Caco-2 (cell line): ENCODE measurements at regions not wholly inside any gene's neighbourhood (a gene's known extent, or its start where the extent isn't known, plus 50 kb on each side); places are given as distances from the start of the nearest gene placed in this dataset.

ENCODE experiments used
- BruUV-seq: library from RNA; stranded (reverse); fragments of 400-500 nt; replicated peaks from 2 replicates; lab custom pipeline; 2021; lab: Mats Ljungman, UMichigan
- CTCF ChIA-PET: fragments of 300-600 bp; sonication (Branson Sonifier 250); formaldehyde crosslinking; loops from one replicate; lab custom pipeline; 2022; ENCODE audit warnings: antibody characterized with exemption; lab: Charles Lee
- POLR2A ChIA-PET: fragments of 300-600 bp; sonication (Branson Sonifier 250); formaldehyde crosslinking; loops from one replicate; lab custom pipeline; 2022; ENCODE audit warnings: antibody characterized with exemption; lab: Charles Lee
- DNase-seq, 2 experiments: peaks; one replicate each; pipeline versions ENCODE4 v3.0.0 to v3.0.0-alpha.2; 2020 to 2022
- H3K27me3 ChIP-seq: replicated peaks from 2 replicates; pipeline ENCODE4 v1.6.0; 2011; ENCODE audit warnings: low read length; ENCODE audit not compliant: control insufficient read depth, insufficient read depth
- H3K36me3 ChIP-seq: 2 replicates; pipeline ENCODE4 v1.5.1; 2011; ENCODE audit warnings: low read length; ENCODE audit not compliant: control insufficient read depth, insufficient read depth
- H3K4me1 ChIP-seq: fragments of 250-450 bp; sonication (Bioruptor Pico); 2 replicates; pipeline ENCODE4 v1.5.1; 2020; ENCODE audit warnings: mild to moderate bottlenecking
- H3K4me3 ChIP-seq: 2 replicates; pipeline ENCODE4 v1.5.1; 2011; ENCODE audit warnings: low read depth, mild to moderate bottlenecking, control low read depth, low read length
- H3K9me3 ChIP-seq: fragments of 250-450 bp; sonication (Bioruptor Pico); 2 replicates; pipeline ENCODE4 v1.5.1; 2020; ENCODE audit warnings: mild to moderate bottlenecking, moderate library complexity
- H3K27ac Mint-ChIP-seq: one replicate; pipeline ENCODE4 v1.8.0; 2022; ENCODE audit warnings: mixed read lengths; ENCODE audit not compliant: unreplicated experiment
- H3K27me3 Mint-ChIP-seq: one replicate; pipeline ENCODE4 v1.8.0; 2022; ENCODE audit warnings: mixed read lengths; ENCODE audit not compliant: insufficient read depth, unreplicated experiment
- H3K36me3 Mint-ChIP-seq: one replicate; pipeline ENCODE4 v1.8.0; 2022; ENCODE audit warnings: mild to moderate bottlenecking, mixed read lengths; ENCODE audit not compliant: insufficient read depth, unreplicated experiment
- H3K4me1 Mint-ChIP-seq: one replicate; pipeline ENCODE4 v1.8.0; 2022; ENCODE audit warnings: low read depth, mixed read lengths; ENCODE audit not compliant: unreplicated experiment
- H3K4me3 Mint-ChIP-seq: one replicate; pipeline ENCODE4 v1.8.0; 2022; ENCODE audit warnings: mild to moderate bottlenecking, moderate library complexity, mixed read lengths; ENCODE audit not compliant: unreplicated experiment
- H3K9me3 Mint-ChIP-seq: one replicate; pipeline ENCODE4 v1.8.0; 2022; ENCODE audit warnings: mixed read lengths; ENCODE audit not compliant: unreplicated experiment
- intact Hi-C: fragments of 100-400 bp; cut with micrococcal nuclease; formaldehyde crosslinking; loops from one replicate; pipeline ENCODE4 v1.10.0; 2022; ENCODE audit not compliant: unreplicated experiment
- TF ChIP-seq, protein P1 (sequence below), 2 experiments: fragments of 200-600 bp in 1 of 2; IDR thresholded peaks; 1 replicate in 1 of 2; 2 replicates in 1 of 2; pipeline versions ENCODE4 v1.5.1 to v1.8.0; 2011 to 2022; ENCODE audit warnings: antibody characterized with exemption in 1 of 2, control low read depth in 1 of 2, inconsistent platforms in 1 of 2, low read depth in 1 of 2, low read length in 1 of 2, mild to moderate bottlenecking in 1 of 2, moderate library complexity in 1 of 2; ENCODE audit not compliant: insufficient read depth in 1 of 2, severe bottlenecking in 1 of 2, unreplicated experiment in 1 of 2

DNA sequence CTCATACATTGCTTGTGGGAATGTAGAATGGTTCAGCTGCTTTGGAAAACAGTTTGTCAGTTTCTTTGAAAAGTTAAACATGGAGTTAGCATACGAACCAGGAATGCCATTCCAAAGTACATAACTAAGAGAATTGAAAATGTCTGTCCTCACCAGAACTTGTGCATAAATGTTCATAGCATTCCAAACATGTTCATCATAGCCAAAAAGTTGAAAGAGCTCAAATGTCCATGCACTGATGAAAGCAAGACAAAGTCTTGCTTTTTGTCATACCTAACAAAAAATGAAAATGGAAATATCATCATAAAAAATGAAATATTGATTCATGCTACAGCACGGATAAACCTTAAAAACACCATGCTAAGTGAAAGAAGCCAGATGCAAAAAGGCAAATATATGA, 408.8 kb upstream of the UBE2E3 start:
- Histone ChIP-seq H3K36me3 (no peaks in the 10 kb centered on the region), H3K27me3 (no peaks in the 10 kb centered on the region), H3K9me3 (no peaks in the 10 kb centered on the region), H3K4me1 (0 out of 2 replicates have a peak, but pooled peaks cover 4% of the 10 kb centered on the region), H3K4me3 (no peak overlapping the region)
- intact Hi-C loops, result no loop called here
- CTCF ChIA-PET, result no interaction called here
- POLR2A ChIA-PET, result no interaction called here
- no peaks in the 10 kb centered on the region for H3K36me3 Mint-ChIP-seq
- peaks cover 6% of the 10 kb centered on the region for H3K9me3 Mint-ChIP-seq
- BruUV-seq, result no TSS peak
- TF ChIP-seq, protein P1, sequence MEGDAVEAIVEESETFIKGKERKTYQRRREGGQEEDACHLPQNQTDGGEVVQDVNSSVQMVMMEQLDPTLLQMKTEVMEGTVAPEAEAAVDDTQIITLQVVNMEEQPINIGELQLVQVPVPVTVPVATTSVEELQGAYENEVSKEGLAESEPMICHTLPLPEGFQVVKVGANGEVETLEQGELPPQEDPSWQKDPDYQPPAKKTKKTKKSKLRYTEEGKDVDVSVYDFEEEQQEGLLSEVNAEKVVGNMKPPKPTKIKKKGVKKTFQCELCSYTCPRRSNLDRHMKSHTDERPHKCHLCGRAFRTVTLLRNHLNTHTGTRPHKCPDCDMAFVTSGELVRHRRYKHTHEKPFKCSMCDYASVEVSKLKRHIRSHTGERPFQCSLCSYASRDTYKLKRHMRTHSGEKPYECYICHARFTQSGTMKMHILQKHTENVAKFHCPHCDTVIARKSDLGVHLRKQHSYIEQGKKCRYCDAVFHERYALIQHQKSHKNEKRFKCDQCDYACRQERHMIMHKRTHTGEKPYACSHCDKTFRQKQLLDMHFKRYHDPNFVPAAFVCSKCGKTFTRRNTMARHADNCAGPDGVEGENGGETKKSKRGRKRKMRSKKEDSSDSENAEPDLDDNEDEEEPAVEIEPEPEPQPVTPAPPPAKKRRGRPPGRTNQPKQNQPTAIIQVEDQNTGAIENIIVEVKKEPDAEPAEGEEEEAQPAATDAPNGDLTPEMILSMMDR (IDR thresholded peaks at IDR 0.05; ENCODE audit: insufficient read depth in 1 of 2, low read depth in 1 of 2, low read length in 1 of 2, severe bottlenecking in 1 of 2, unreplicated experiment in 1 of 2), result no peak
- no peak for DNase-seq
- no peak overlapping the region for H3K27ac Mint-ChIP-seq
- H3K4me3 Mint-ChIP-seq, result no peak overlapping the region
- H3K27me3 Mint-ChIP-seq, result peaks cover 5% of the 10 kb centered on the region
- H3K4me1 Mint-ChIP-seq, result no peaks in the 10 kb centered on the region

GRCh38 chr2:180570864-180571263, 409.5 kb upstream of the UBE2E3 start:
- H3K27me3 ChIP-seq, result no peaks in the 10 kb centered on the region
- Mint-ChIP-seq H3K27me3 (peaks cover 5% of the 10 kb centered on the region), H3K27ac (no peak overlapping the region), H3K4me1 (no peaks in the 10 kb centered on the region), H3K36me3 (no peaks in the 10 kb centered on the region), H3K4me3 (no peak overlapping the region), H3K9me3 (peaks cover 6% of the 10 kb centered on the region)
- ChIA-PET CTCF (no interaction called here), POLR2A (no interaction called here)
- intact Hi-C loops, result no loop called here
- no peak for DNase-seq
- H3K4me1 ChIP-seq, result 0 out of 2 replicates have a peak, but pooled peaks cover 4% of the 10 kb centered on the region
- H3K9me3 ChIP-seq, result no peaks in the 10 kb centered on the region
- TF ChIP-seq, protein P1 (IDR thresholded peaks at IDR 0.05; ENCODE audit: insufficient read depth in 1 of 2, low read depth in 1 of 2, low read length in 1 of 2, severe bottlenecking in 1 of 2, unreplicated experiment in 1 of 2), result no peak
- no peak overlapping the region for H3K4me3 ChIP-seq
- no peaks in the 10 kb centered on the region for H3K36me3 ChIP-seq
- no TSS peak for BruUV-seq

DNA sequence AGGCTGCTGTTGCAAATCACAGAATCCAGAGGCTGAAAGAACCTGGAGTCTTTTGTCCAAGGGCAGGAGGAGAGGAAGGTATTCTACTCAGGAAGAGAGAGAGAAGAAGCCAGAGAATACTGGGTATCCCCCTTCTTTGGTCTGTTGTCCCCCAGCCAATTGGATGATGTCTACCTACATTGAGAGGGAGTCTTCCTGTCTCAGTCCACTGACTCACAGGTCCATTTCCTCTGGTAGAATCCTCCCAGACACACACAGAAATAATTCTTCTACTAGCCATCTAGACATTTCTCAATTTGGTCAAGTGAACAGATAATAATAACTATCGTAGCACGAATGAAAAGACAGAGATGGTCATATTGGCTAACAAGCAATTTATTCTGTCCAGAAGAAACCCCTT, 416.4 kb upstream of the UBE2E3 start:
- H3K4me3 ChIP-seq, result no peak overlapping the region
- no TSS peak for BruUV-seq
- H3K27me3 Mint-ChIP-seq, result peaks cover 5% of the 10 kb centered on the region
- no peaks in the 10 kb centered on the region for H3K9me3 ChIP-seq
- H3K4me1 Mint-ChIP-seq, result no peaks in the 10 kb centered on the region
- no peaks in the 10 kb centered on the region for H3K36me3 Mint-ChIP-seq
- no peaks in the 10 kb centered on the region for H3K4me1 ChIP-seq
- TF ChIP-seq, protein P1 (IDR thresholded peaks at IDR 0.05; ENCODE audit: insufficient read depth in 1 of 2, low read depth in 1 of 2, low read length in 1 of 2, severe bottlenecking in 1 of 2, unreplicated experiment in 1 of 2), result no peak
- no peak overlapping the region for H3K27ac Mint-ChIP-seq
- no peaks in the 10 kb centered on the region for H3K36me3 ChIP-seq
- intact Hi-C loops, result no loop called here
- no peaks in the 10 kb centered on the region for H3K27me3 ChIP-seq
- CTCF ChIA-PET, result no interaction called here
- POLR2A ChIA-PET, result no interaction called here
- no peak for DNase-seq
- H3K4me3 Mint-ChIP-seq, result no peak overlapping the region
- no peaks in the 10 kb centered on the region for H3K9me3 Mint-ChIP-seq
